ENCODE measurements at regions not wholly inside any gene's neighbourhood (a gene's known extent, or its start where the extent isn't known, plus 50 kb on each side); places are given as distances from the start of the nearest gene placed in this dataset.

- TF ChIP-seq CTCF (conservative IDR thresholded peaks at IDR 0.05; ENCODE audit: low read length): no peak
- TF ChIP-seq EZH2phosphoT487 (IDR thresholded peaks at IDR 0.05; ENCODE audit: borderline replicate concordance, low read depth, low read length): no peak
Measured at GRCh38 chr4:117324851-117325491, 239.6 kb upstream of the TRAM1L1 start.
